Smooth muscle cell (in vitro differentiated cells): ENCODE measurements at regions not wholly inside any gene's neighbourhood (a gene's known extent, or its start where the extent isn't known, plus 50 kb on each side); places are given as distances from the start of the nearest gene placed in this dataset.

Experiments
- DNase-seq: peaks from one replicate; lab custom pipeline; 2025; ENCODE audit not compliant: unreplicated experiment; lab: John Stamatoyannopoulos, UW
- H2AFZ ChIP-seq: fragments of 200-600 bp; sonication (generic); 2 replicates; pipeline ENCODE4 v1.6.0; 2016; ENCODE audit warnings: antibody characterized with exemption, low read depth, mild to moderate bottlenecking
- H3F3A ChIP-seq: fragments of 200-600 bp; sonication (generic); 2 replicates; pipeline ENCODE4 v1.6.0; 2017; ENCODE audit warnings: antibody characterized with exemption, low read depth
- H3K27ac ChIP-seq: fragments of 200-600 bp; sonication (generic); 2 replicates; pipeline ENCODE4 v1.5.1; 2016; ENCODE audit warnings: low read depth, mild to moderate bottlenecking
- H3K27me3 ChIP-seq: fragments of 200-600 bp; sonication (generic); 2 replicates; pipeline ENCODE4 v1.6.1; 2016; ENCODE audit warnings: low read depth, mild to moderate bottlenecking
- H3K36me3 ChIP-seq: fragments of 200-600 bp; sonication (generic); 2 replicates; pipeline ENCODE4 v1.5.1; 2016; ENCODE audit warnings: low read depth
- H3K4me1 ChIP-seq: fragments of 200-600 bp; sonication (generic); 2 replicates; pipeline ENCODE4 v1.5.1; 2016; ENCODE audit warnings: low read depth
- H3K4me2 ChIP-seq: fragments of 200-600 bp; sonication (generic); 2 replicates; pipeline ENCODE4 v1.6.0; 2016; ENCODE audit warnings: mild to moderate bottlenecking
- H3K4me3 ChIP-seq: fragments of 200-600 bp; sonication (generic); 2 replicates; pipeline ENCODE4 v1.5.1; 2016; ENCODE audit warnings: mild to moderate bottlenecking
- H3K79me2 ChIP-seq: fragments of 200-600 bp; sonication (generic); 2 replicates; pipeline ENCODE4 v1.6.0; 2016; ENCODE audit warnings: low read depth, mild to moderate bottlenecking
- H3K9ac ChIP-seq: fragments of 200-600 bp; sonication (generic); 2 replicates; pipeline ENCODE4 v1.6.0; 2016; ENCODE audit warnings: low read depth
- H3K9me3 ChIP-seq: fragments of 200-600 bp; sonication (generic); replicated peaks from 2 replicates; pipeline ENCODE4 v1.5.1; 2016; ENCODE audit warnings: low read depth
- H4K20me1 ChIP-seq: fragments of 200-600 bp; sonication (generic); 2 replicates; pipeline ENCODE4 v1.6.0; 2016; ENCODE audit warnings: low read depth
- WGBS: methylation state at CpG from one replicate; pipeline ENCODE4 v1.1.7; 2016; ENCODE audit warnings: low lambda C conversion rate; 5-methylcytosine and 5-hydroxymethylcytosine counted together
- TF ChIP-seq, protein P1 (sequence below): fragments of 200-600 bp; sonication (generic); IDR thresholded peaks from 2 replicates; pipeline ENCODE4 v1.5.1; 2017; ENCODE audit warnings: borderline replicate concordance, mild to moderate bottlenecking, antibody characterized with exemption; ENCODE audit not compliant: insufficient read depth, poor library complexity, severe bottlenecking

DNA sequence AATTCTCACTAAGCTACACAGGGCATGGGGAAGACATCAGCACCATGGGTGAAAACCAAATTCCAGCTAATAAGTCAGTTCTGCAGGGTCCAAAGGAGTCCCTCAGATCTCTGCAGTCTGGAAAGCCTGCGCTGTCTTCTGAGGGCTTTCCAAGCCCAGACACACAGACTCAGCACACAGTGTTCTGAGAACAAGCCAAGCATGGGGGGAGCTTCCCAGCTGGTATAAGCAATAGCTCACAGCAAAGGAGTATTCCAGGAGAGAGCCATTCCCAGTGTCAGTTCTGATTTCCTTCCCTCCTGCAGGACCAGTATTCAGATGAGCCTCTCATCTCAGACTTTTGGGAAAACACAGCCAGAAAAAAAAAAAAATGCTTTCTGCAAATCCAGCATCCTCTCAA is 370.8 kb downstream of the TNS1 start:
- no peaks in the 10 kb centered on the region for H3K36me3 ChIP-seq
- H4K20me1 ChIP-seq = no peaks in the 10 kb centered on the region
- 86% methylated on average over 1 of the region's 1 CpG for WGBS
- no peak for DNase-seq
- H3K4me2 ChIP-seq = no peak overlapping the region
- H3K9ac ChIP-seq = no peak overlapping the region
- no peak overlapping the region for H2AFZ ChIP-seq
- no peaks in the 10 kb centered on the region for H3K27me3 ChIP-seq
- no peaks in the 10 kb centered on the region for H3K9me3 ChIP-seq
- H3K79me2 ChIP-seq = no peaks in the 10 kb centered on the region
- no peak overlapping the region for H3K27ac ChIP-seq
- H3K4me1 ChIP-seq = no peaks in the 10 kb centered on the region
- TF ChIP-seq, protein P1, sequence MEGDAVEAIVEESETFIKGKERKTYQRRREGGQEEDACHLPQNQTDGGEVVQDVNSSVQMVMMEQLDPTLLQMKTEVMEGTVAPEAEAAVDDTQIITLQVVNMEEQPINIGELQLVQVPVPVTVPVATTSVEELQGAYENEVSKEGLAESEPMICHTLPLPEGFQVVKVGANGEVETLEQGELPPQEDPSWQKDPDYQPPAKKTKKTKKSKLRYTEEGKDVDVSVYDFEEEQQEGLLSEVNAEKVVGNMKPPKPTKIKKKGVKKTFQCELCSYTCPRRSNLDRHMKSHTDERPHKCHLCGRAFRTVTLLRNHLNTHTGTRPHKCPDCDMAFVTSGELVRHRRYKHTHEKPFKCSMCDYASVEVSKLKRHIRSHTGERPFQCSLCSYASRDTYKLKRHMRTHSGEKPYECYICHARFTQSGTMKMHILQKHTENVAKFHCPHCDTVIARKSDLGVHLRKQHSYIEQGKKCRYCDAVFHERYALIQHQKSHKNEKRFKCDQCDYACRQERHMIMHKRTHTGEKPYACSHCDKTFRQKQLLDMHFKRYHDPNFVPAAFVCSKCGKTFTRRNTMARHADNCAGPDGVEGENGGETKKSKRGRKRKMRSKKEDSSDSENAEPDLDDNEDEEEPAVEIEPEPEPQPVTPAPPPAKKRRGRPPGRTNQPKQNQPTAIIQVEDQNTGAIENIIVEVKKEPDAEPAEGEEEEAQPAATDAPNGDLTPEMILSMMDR = no peak
- H3F3A ChIP-seq = no peaks in the 10 kb centered on the region
- H3K4me3 ChIP-seq = no peak overlapping the region

DNA sequence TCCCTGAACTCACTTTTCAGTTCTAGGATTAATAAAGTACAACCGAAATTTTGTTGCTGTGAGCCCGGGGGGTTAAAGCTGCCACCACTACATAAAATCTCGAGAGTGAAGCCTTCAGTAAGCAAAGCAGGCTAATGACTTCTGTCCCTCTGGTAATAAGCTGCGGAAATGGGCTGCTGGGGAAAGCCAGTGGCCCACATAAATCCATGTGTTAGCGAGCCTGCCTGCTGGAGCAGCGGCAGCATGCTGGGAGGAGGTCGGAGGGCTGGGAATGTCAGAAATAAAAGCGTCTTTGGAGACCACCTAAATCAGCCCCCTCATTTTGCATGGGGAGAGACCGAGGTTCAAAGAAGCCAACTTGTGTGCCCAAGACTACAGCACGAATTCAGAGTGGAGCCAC is 371.7 kb downstream of the TNS1 start:
- TF ChIP-seq, protein P1 = no peak
- Histone ChIP-seq H3F3A (no peaks in the 10 kb centered on the region), H3K9me3 (no peaks in the 10 kb centered on the region), H2AFZ (no peak overlapping the region), H3K36me3 (no peaks in the 10 kb centered on the region), H4K20me1 (no peaks in the 10 kb centered on the region), H3K9ac (no peak overlapping the region), H3K4me1 (no peaks in the 10 kb centered on the region), H3K4me2 (no peak overlapping the region), H3K4me3 (no peak overlapping the region), H3K79me2 (no peaks in the 10 kb centered on the region), H3K27me3 (no peaks in the 10 kb centered on the region), H3K27ac (no peak overlapping the region)
- 41% methylated on average over 10 of the region's 10 CpGs for WGBS
- DNase-seq = no peak

DNA sequence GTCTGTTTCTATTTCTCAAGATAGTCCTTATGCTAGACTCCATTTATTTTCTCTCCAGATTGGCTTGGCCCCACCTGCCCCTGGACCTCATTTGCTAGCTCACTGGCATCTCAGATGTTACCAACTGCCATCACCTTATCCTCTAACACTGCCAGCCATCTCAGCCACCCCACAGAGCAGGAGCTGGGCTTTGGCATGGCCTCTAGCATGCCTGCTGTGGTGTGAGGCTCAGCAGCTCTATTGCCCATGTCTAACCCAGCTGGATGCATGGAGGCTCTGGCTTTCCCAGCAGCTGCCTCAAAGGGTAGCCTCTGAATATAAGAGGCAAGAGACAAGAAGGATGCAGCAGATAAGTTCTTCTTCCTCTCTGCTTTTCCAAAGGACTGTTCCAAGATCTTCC is 373.4 kb downstream of the TNS1 start:
- Histone ChIP-seq H3K36me3 (no peaks in the 10 kb centered on the region), H4K20me1 (no peaks in the 10 kb centered on the region), H3K4me3 (no peak overlapping the region), H3K79me2 (no peaks in the 10 kb centered on the region), H3K9ac (no peak overlapping the region), H3K4me2 (no peak overlapping the region), H3K4me1 (no peaks in the 10 kb centered on the region), H3F3A (no peaks in the 10 kb centered on the region), H3K27me3 (no peaks in the 10 kb centered on the region), H2AFZ (no peak overlapping the region), H3K9me3 (no peaks in the 10 kb centered on the region), H3K27ac (no peak overlapping the region)
- DNase-seq = no peak
- TF ChIP-seq, protein P1 = no peak

DNA sequence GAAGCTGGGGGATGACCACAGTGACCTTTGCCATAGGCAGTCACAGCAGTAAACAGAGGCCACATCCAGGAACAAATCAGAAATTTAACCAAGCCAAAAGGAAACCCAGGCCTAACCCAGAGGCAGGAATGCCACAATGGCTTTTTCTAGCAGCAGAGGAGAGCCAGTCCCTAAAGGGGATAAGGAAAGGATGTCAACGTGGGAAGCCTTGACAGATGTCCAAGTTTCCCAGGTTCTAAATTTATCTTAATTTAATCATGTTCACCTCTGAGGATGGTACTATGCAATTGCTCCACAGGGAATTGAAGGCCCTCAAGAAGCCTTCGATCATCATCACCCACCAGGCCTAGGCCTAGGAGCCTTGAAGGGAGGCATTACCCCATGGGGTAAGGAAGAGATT is 374.7 kb downstream of the TNS1 start:
- Histone ChIP-seq H3K4me3 (no peak overlapping the region), H3K9me3 (no peaks in the 10 kb centered on the region), H3K4me1 (peaks cover 3% of the 10 kb centered on the region), H3K4me2 (no peak overlapping the region), H3K27me3 (no peaks in the 10 kb centered on the region), H3K36me3 (no peaks in the 10 kb centered on the region), H3F3A (no peaks in the 10 kb centered on the region), H4K20me1 (no peaks in the 10 kb centered on the region), H3K27ac (no peak overlapping the region), H2AFZ (no peak overlapping the region), H3K9ac (no peak overlapping the region), H3K79me2 (no peaks in the 10 kb centered on the region)
- TF ChIP-seq, protein P1 = no peak
- DNase-seq = no peak
- WGBS = 91% methylated on average over 2 of the region's 2 CpGs
